PC-9 (cell line): ENCODE measurements at regions not wholly inside any gene's neighbourhood (a gene's known extent, or its start where the extent isn't known, plus 50 kb on each side); places are given as distances from the start of the nearest gene placed in this dataset.

Source experiments
- EZH2 ChIP-seq: fragments of 200-600 bp; sonication (generic); IDR thresholded peaks from 2 replicates; pipeline ENCODE4 v1.8.0; 2017; ENCODE audit warnings: antibody characterized with exemption, low read depth
- TF ChIP-seq, protein P1 (sequence below): fragments of 200-600 bp; sonication (generic); conservative IDR thresholded peaks from 2 replicates; pipeline ENCODE4 v1.6.1; 2017; ENCODE audit warnings: mixed run types, antibody characterized with exemption, mild to moderate bottlenecking, moderate library complexity

DNA sequence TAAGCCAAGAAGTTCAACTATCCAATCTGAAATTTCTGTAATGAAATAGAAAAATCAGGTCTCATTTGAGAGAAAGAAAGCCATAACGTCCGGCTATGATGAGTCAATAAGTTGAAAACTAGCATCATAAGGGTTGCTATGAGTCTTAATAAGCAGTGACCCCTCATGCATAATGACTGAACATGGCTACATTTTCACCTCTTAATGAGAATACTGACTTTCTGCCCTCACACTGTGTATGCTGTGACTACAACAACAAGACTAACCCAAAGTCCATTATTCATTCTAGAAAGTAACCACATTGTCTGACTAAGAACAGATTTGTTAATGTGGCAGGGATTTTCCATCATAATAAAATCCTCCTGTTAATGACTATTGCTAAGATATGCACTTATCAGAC is 884.0 kb upstream of the CADM2 start:
- TF ChIP-seq, protein P1, sequence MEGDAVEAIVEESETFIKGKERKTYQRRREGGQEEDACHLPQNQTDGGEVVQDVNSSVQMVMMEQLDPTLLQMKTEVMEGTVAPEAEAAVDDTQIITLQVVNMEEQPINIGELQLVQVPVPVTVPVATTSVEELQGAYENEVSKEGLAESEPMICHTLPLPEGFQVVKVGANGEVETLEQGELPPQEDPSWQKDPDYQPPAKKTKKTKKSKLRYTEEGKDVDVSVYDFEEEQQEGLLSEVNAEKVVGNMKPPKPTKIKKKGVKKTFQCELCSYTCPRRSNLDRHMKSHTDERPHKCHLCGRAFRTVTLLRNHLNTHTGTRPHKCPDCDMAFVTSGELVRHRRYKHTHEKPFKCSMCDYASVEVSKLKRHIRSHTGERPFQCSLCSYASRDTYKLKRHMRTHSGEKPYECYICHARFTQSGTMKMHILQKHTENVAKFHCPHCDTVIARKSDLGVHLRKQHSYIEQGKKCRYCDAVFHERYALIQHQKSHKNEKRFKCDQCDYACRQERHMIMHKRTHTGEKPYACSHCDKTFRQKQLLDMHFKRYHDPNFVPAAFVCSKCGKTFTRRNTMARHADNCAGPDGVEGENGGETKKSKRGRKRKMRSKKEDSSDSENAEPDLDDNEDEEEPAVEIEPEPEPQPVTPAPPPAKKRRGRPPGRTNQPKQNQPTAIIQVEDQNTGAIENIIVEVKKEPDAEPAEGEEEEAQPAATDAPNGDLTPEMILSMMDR, result no peak
- no peak for TF ChIP-seq EZH2
